Left colon (tissue), 2 donors: ENCODE measurements at regions not wholly inside any gene's neighbourhood (a gene's known extent, or its start where the extent isn't known, plus 50 kb on each side); places are given as distances from the start of the nearest gene placed in this dataset.
"Not testable (repeated sequence)": the region's sequence is repeated elsewhere in the genome, so short reads cannot be mapped to it uniquely, and the experiment has no call there.

Source experiments
- ATAC-seq: fragments of 200-7000 bp; cut with Tn5 transposase; one replicate; pipeline ENCODE4 v1.9.1; 2020; ENCODE audit warnings: mild to moderate bottlenecking, moderate library complexity
- DNase-seq, 2 donors: peaks; one replicate each; pipeline ENCODE4 v3.0.0-alpha.2; 2020
- intact Hi-C, 2 donors: fragments of 100-400 bp; cut with DNase I in 1 of 2; cut with micrococcal nuclease in 1 of 2; formaldehyde crosslinking; loops; one replicate each; pipeline versions ENCODE4 v1.11.2 to v1.14.0; 2022; cut with DNase I, micrococcal nuclease
- donor health status: DM: no; HTN: no; CAD: no.
- donor health status: DM: yes; HTN: yes; CAD: no.

DNA sequence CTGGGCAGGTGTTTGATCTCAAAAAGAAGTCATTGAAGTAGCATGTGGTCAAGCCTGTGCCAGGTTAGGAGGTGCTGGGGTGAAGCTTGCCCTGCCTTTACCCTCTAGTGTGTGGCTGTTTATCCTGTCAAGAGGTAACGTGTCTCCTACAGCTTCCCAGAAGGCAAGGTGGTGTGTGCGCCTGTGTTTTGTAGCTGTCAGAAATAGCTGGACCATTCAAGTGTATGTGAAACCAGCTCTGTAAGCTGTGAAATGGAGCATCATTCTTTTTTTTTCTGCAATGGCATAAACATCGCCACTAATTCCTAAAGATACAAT, 155.1 kb downstream of the BCL2L11 start:
- intact Hi-C loops, ATAC-seq, DNase-seq: not testable (repeated sequence)

DNA sequence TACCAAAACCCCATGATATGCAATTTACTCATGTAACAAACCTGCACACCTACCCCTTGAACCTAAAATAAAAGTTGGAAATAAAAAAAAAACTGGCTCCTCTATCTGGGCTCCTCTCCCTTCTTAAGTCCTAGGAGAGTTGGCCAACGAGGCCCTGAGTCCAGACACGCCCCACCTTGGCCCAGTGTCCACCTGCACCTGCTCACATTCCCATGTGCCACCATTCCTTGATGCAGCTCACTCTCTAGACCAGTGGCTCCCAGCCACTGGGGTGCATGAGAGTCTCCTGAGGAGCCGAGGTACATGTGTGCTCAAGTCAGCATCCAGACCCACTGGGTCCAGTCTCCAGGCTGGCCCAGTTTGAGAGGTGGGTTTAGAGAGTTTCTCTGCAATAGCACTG, 157.4 kb downstream of the BCL2L11 start:
- intact Hi-C loops, DNase-seq, ATAC-seq: not testable (repeated sequence)

DNA sequence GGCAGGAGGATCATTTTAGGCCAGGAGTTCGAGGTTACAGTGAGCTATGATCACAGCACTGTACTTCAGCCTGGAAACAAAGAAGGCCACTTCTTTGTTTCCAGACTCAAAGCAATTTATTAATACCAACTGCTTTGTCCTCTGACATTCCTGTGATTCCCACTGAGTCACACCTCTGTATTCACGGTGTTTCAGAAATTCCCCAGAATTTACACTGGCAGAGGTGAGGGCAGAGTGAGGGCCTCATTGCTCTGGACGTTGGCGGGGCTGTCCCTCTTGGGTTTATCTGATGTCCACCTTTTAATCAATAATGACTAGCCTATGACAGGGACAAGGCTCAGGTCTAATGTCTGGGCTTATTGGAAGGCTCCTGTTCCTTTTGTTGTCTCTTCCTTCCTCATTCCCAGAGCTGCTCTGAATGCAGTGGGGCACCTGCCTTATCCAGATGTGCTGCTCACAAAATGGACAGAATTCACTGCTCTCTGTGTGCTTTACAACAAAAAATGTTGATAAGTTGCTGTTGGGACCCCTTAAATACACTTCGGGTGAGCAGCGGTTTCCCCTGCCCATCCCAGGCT, 160.1 kb downstream of the BCL2L11 start:
- ATAC-seq, intact Hi-C loops, DNase-seq: not testable (repeated sequence)

DNA sequence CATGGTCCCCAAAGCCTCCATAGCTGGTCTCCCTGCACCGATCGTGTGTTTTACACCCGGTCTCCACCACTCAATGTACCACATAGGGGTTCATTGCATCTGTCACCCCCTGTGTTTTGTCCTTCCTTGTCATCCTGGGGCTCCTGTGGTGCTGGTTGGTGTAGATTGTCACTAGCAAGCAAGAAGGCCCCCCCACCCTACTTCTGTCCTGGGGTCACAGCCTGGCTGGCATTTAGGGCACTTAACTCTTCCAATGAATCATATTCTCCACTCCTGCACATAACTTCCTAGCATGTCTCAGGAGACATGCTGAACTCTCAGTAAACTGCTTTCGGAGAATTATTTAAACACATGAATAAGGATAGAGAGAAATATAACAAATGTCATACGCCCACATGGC, 161.4 kb downstream of the BCL2L11 start:
- ATAC-seq, intact Hi-C loops, DNase-seq: not testable (repeated sequence)

DNA sequence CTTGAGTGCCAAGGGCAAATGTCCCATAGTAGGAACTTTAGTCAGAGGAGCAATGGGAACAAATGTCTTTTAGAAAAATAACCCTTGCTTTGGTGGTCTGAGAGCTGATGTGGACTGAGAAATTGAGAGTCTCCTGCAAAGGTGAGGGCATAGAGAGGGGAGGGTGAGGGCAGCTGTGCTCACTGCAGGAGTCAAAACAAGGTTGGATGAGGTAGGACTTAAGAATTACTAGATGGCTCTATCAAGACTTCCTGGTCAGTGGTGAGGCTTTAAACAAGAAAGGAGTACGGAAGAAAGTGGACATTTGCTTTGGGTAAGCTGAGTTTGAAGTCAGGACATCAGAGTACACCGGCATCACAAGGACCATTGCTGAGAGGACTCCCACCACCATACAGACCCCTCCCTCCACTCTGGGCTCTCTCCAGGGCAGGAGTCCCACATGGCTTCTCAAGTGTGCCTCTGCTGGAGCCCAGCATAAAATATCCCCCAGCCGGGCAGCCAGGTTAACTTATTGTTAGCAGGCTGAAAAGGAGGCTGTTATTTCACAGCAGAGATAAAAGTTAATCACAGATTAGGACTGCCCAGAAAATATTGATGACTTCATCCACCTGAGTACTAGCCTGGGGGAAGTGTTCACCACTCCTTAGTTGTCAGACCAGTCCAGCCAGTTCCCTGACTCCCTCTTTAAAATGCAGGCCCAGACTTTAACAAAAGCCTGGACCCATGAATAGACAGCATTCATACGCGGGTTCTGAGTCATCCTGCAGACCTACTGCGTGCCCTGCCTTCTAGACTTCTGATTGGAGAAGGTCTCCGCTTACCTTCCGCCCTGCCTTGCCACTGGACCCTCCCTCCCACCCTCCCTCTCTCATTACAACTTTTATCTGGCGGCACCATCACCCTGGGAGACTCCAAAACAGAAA, 167.2 kb downstream of the BCL2L11 start:
- DNase-seq (peak; percentile 58 to 66), ATAC-seq (peak; percentile 76)
- intact Hi-C loops = not testable (repeated sequence)

DNA sequence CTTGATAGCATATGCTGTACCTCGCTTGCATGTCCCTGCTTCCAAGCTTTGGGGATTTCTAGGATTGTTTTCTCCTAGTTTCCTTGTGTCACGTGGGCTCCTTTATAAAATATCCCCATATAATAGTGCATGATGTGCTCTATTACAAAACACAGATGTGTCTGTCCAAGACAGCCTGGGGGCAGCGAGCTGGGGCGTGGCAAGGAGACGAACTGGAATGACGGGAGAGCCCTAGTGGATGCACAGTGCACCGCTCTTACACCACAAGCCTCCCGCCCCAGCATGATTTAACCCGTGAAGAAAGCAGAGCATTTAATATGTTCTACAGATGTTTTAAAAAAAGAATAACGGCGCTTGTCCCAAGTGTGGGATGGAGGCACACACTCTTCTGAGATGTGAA, 169.7 kb downstream of the BCL2L11 start:
- intact Hi-C loops = not testable (repeated sequence)
- peak; percentile 27 for ATAC-seq
- DNase-seq = peak; percentile 56 to 59

DNA sequence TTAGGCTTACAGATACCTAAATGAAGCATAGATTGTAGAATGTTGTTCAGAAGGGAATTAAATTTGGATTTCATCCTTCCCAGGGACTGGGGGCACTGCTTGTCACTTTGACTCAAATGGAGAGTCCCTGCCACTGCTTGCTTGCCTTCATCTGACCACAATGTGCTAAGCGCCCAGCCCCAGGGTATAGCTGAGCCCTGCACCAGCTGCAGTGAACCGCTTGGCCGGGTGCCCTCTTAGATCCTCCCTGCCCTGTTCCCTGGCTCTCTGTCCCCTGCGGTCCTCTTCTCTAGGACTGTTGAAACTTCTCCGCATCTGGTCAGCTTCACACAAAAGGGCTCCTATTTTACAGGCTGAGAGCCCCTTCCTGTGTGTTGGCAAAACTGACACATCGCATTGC, 170.9 kb downstream of the BCL2L11 start:
- intact Hi-C loops, DNase-seq: not testable (repeated sequence)
- peak; percentile 59 for ATAC-seq

DNA sequence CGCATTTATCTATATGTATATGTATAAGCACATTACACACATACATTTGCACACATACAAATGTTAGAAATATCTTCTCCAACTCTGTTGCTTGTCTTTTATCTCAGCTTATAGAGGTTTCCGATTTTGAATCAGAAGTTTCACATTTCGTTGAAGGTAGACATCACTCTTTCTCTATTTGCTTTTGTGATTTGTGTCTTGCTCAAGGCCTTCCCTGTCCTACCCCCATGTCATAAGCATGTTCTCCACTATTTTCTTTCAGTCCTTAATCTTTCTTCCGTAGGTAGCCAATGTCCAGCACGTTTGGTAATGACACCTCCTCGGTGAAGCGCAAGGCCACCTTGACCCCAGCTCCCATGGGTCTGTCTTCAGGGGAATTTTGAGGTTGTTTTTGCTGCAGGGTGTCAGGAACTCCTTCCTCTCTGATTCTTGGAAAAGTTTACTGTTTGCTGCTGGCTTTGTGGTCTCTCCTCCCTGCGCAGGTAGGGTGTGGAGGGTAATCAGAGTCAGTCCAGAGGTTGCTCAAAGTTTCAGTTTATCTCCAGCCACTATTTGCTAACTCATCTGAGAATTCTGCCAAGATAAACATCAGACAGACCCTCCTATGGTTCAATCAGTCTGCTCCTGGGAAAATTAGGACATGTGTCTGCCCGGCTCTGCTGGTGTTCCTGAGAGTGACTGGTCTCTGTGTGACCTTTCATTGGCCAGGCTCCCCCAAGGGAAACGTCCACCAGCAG, 171.7 kb downstream of the BCL2L11 start:
- peak; percentile 36 to 63 for DNase-seq
- ATAC-seq = peak; percentile 78
- intact Hi-C loops = not testable (repeated sequence)

DNA sequence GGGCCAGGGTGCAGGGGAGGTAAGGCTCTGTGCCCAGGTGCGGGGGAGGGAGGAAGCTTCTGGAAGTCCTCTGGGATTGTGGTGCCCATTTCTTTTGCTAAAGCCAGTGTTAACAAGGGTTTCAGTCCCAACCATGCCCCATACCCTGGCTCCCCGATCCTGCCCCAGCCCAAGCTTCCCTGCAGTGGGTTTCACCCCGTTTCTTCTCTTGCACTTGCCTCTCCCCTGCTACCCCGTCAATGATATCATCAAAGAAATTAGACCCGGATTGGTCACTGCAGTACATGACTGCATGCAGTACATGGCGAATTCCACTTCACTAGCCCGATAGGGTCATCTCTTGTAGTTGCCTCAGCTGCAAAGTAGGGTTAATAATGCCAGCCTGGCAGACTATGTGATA, 174.0 kb downstream of the BCL2L11 start:
- intact Hi-C loops, ATAC-seq: not testable (repeated sequence)

DNA sequence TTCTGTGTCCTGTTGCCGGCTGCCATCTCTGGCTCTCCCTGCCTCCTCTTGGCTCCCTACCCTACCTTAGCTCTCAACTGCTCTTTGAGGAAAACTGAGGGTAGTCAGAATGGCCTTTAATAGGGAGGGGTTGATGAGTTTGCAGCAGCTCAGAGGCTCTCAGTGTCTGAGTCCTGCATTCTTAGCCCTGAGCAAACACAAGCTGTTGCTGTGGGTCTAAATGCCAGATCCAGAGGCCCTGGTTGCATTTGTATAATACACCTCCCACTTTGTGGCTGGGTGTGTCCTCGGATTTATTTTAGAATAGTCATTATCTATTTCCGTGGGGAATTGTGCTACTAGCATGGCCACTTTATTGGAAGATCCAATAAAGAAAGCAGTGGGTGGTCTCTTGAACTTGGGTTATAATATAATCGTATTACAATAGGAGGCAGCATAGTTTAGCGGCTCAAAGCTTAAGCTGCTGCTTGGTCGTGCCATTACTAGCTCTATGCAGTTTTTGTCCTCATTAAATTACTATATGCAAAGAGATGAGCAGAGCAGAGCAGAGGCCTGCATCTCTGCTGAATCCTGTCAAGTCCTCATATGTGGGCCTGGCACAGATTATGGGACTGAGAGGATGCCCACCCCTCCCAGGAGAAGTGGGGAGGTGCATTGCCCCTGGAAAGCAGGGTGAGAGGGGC, 175.5 kb downstream of the BCL2L11 start:
- DNase-seq, intact Hi-C loops: not testable (repeated sequence)
- peak; percentile 39 for ATAC-seq

More for the DNA sequence above, 174.0 kb downstream of the BCL2L11 start:
- not testable (repeated sequence) for DNase-seq

DNA sequence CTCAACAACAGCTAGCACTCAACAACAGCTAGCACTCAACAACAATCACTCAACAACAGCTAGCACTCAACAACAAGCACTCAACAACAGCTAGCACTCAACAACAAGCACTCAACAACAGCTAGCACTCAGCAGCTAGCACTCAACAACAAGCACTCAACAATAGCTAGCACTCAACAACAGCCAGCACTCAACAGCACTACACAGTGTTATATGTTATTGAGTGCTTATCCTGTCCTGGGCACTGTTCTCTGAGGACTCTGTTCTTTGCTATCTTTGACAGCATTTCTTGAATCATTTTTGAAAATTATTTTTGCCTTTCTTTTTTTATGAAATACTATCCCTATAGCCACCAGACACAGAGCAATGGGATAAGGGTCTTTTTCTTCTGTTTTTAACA, 176.4 kb downstream of the BCL2L11 start:
- DNase-seq, ATAC-seq, intact Hi-C loops: not testable (repeated sequence)

DNA sequence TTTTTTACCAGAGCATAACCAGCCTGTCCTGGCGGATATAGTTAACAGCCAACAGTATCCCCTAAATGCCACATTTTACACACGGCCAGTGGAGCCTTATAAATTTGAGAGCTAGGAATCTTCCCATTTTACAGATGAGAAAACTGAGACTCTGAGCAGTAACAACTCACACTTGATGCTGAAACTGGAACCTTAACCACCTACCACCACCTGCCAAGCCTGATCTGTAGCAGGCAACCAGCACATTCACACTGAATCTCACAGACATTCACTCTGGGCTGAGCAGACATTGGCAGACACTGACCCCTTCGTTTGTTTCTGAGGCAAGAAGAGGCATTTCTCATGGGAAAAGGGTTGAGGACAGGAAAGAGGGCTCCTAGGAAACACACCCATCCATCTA, 178.2 kb downstream of the BCL2L11 start:
- intact Hi-C loops, DNase-seq, ATAC-seq: not testable (repeated sequence)

DNA sequence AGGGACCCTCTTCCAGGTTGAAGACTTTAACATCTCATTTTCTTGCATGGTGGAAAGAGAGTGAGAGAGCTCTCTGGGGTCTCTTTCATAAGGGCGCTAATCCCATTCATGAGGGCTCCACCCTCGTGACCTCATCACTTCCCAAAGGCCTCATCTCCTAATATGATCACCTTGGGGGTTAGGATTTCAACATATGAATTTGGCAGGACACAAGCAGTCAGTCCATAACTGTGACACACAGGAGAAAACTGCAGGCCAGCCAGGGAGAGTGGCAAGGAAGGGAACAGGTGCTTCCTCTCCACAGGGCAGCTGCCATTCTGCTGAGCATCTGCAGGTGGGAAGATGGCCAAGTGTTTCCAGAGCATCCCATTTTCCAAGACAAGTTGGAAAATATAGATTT, 178.9 kb downstream of the BCL2L11 start:
- ATAC-seq, DNase-seq, intact Hi-C loops: not testable (repeated sequence)

DNA sequence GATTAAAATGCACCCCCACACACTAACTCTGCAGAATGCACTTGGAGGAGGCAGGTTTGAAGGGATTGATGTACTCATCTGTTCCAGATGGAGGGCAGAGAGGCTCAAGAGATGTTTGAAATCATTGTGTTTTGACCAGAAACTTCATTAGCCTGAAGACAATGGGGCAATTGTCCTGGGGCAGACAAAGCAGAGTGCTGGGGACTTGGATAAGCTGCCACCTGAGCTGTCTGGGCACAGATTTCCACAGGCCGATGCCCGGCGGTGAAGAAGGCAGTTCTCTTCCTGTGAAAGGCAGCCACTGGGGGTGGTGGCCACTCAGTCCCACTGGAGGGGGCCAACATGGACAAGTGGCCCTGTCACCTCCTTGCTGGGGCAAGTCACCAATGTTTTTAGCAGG, 181.0 kb downstream of the BCL2L11 start:
- intact Hi-C loops, DNase-seq, ATAC-seq: not testable (repeated sequence)

DNA sequence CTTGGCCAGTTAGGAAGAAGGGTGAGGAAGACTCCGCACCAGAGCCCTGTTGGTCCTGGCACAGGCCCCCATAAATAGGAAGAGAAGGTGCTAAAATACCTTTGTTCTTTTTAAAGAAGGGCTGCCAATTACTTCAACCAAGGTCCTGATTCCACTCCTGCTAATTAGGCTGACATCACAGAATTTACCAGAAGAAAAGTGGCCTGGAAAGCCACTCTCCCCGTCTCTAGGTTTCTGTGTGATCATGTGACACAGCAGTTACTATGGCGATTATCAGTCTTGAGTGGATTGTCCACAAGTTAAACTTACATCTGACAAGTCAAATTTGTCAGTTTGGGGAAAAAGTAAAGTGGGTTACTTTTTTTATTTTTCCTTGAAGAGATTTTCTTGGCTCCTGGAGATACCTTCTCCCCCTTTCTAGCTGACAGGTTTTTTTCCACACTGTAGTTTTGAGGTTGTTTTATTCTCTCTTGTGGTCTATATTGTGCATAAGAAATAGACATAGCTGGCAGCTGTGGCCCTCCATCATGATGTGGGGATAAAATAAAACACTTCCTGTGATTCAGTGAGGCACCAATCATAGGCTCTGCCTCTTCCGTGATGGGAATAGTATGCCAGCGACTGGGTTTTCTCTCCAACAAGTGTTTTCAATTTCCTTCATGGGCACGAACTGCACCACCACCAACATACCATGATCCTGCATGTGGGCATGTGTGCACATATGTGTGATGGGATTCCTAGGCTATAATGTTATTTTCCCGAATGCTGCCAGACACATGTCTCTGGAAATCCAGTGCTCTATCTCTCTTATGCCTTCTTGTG, 181.9 kb downstream of the BCL2L11 start:
- ATAC-seq, DNase-seq, intact Hi-C loops: not testable (repeated sequence)

DNA sequence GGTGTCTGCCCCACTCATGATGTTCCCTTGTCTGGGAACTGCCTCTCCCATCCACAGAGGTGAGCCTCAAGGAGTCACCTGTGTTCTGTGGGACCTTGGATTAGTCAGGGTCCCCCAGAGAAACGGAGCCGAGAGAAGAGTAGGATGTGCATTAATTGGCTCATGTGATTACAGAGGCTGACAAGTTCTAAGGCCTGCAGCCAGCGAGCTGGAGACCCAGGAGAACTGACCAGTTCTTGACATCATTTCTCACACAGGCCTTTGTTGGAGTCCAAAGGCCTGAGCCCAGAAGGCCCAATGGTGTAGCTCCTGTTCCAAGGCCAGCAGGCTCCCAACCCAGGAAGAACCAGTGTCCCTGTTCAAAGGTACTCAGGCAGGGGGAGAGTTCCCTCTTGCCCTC, 186.6 kb downstream of the BCL2L11 start:
- intact Hi-C loops, ATAC-seq, DNase-seq: not testable (repeated sequence)

DNA sequence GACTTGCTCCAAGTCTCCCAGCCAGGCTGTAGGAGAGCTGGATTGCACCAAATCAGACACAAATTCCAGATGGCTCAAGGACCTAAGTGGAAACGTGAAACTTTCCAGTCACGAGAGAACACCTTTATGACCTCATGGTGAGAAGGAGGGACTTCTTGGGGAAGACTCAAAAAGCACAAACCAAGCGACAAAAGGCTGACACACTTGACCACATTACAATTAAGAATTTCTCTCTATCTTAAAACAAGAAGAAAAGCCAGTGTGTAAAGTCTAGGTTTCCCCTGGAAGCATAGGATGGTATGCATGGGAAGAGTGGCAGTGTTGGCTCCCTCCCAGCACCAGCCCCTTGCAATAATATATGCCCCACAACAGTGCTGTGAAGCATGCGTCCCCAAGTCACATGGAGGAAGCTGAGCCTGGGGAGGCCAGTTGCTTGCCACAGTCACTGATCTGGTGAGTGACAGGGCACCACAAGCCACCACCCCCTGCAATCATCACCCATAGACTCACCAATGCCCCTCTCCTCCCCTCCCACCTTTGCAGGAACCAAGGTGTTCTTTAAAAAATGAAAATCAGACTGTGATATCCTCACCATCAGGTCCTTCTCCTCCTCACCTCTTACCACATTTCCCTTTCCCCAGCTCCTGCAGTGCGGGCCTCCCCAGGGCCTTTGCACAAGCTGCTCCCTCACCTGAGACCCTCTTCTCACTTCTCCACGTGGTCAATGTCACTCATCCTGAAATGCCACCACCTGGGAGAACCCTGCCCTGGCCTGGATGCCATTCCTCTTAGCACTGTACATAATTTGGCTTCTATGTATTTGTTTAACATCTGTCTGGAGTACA, 188.7 kb downstream of the BCL2L11 start:
- intact Hi-C loops, DNase-seq, ATAC-seq: not testable (repeated sequence)
